RWPE2 (cell line): ENCODE measurements at regions not wholly inside any gene's neighbourhood (a gene's known extent, or its start where the extent isn't known, plus 50 kb on each side); places are given as distances from the start of the nearest gene placed in this dataset.
"Not testable (repeated sequence)": the region's sequence is repeated elsewhere in the genome, so short reads cannot be mapped to it uniquely, and the experiment has no call there.

ENCODE experiments used
- ATAC-seq: fragments of 200-7000 bp; cut with Tn5 transposase; 3 replicates; pipeline ENCODE4 v1.9.1; 2021; ENCODE audit warnings: low read depth
- DNase-seq: peaks from one replicate; pipeline ENCODE4 v3.0.0-alpha.2; 2020; ENCODE audit warnings: low spot score
- H3K27ac ChIP-seq: fragments of 450-650 bp; 2 replicates; pipeline ENCODE4 v1.5.1; 2017; ENCODE audit warnings: mild to moderate bottlenecking; ENCODE audit not compliant: poor library complexity, severe bottlenecking
- H3K27me3 ChIP-seq: fragments of 250-450 bp; sonication (Bioruptor Pico); 2 replicates; pipeline ENCODE4 v1.5.1; 2021; ENCODE audit warnings: mild to moderate bottlenecking, moderate library complexity; ENCODE audit not compliant: insufficient read depth, poor library complexity, severe bottlenecking
- H3K36me3 ChIP-seq: fragments of 250-450 bp; sonication (Bioruptor Pico); 2 replicates; pipeline ENCODE4 v1.5.1; 2020; ENCODE audit warnings: low read depth, mild to moderate bottlenecking, moderate library complexity
- H3K4me1 ChIP-seq: fragments of 250-450 bp; sonication (Bioruptor Pico); 2 replicates; pipeline ENCODE4 v1.5.1; 2021; ENCODE audit warnings: mild to moderate bottlenecking, moderate library complexity; ENCODE audit not compliant: insufficient read depth, poor library complexity, severe bottlenecking
- H3K4me3 ChIP-seq: fragments of 250-450 bp; sonication (Bioruptor Pico); 2 replicates; pipeline ENCODE4 v1.5.1; 2021; ENCODE audit warnings: mild to moderate bottlenecking, moderate library complexity; ENCODE audit not compliant: severe bottlenecking
- H3K9me3 ChIP-seq: fragments of 250-450 bp; sonication (Bioruptor Pico); 2 replicates; pipeline ENCODE4 v1.5.1; 2021; ENCODE audit warnings: mild to moderate bottlenecking, moderate library complexity; ENCODE audit not compliant: severe bottlenecking
- CTCF ChIP-seq: fragments of 450-650 bp; IDR thresholded peaks from one replicate; pipeline ENCODE4 v1.5.1; 2017; ENCODE audit warnings: mild to moderate bottlenecking, moderate library complexity; ENCODE audit not compliant: poor library complexity, severe bottlenecking

GRCh38 chr9:73426269-73426668 is 274.6 kb downstream of the ANXA1 start:
- peaks cover 7% of the 10 kb centered on the region for H3K27me3 ChIP-seq
- DNase-seq (no peak), ATAC-seq (no peak)
- TF ChIP-seq CTCF, result no peak
- no peak overlapping the region for H3K27ac ChIP-seq
- no peaks in the 10 kb centered on the region for H3K36me3 ChIP-seq
- H3K4me3 ChIP-seq, result no peak overlapping the region
- no peaks in the 10 kb centered on the region for H3K4me1 ChIP-seq
- H3K9me3 ChIP-seq, result no peaks in the 10 kb centered on the region

GRCh38 chr9:73434826-73435225 is 283.2 kb downstream of the ANXA1 start:
- Histone ChIP-seq H3K27me3 (no peaks in the 10 kb centered on the region), H3K4me1 (no peaks in the 10 kb centered on the region), H3K9me3 (no peaks in the 10 kb centered on the region), H3K36me3 (no peaks in the 10 kb centered on the region), H3K4me3 (no peak overlapping the region), H3K27ac (no peak overlapping the region)
- ATAC-seq (no peak), DNase-seq (no peak)
- no peak for TF ChIP-seq CTCF

GRCh38 chr9:73437758-73438157 is 286.1 kb downstream of the ANXA1 start:
- Histone ChIP-seq H3K27ac (no peak overlapping the region), H3K9me3 (no peaks in the 10 kb centered on the region), H3K4me3 (no peak overlapping the region), H3K4me1 (no peaks in the 10 kb centered on the region), H3K27me3 (no peaks in the 10 kb centered on the region), H3K36me3 (no peaks in the 10 kb centered on the region)
- no peak for TF ChIP-seq CTCF
- peak; percentile 54; the same call in 2 of the 3 replicates for ATAC-seq
- no peak for DNase-seq

- ATAC-seq, DNase-seq, H3K27me3 ChIP-seq: not testable (repeated sequence)
These were observed 288.2 kb downstream of the ANXA1 start for GRCh38 chr9:73439839-73440238.

GRCh38 chr9:73441223-73441622 is 289.6 kb downstream of the ANXA1 start:
- DNase-seq (no peak), ATAC-seq (no peak)
- H3K36me3 ChIP-seq, result no peaks in the 10 kb centered on the region
- H3K27me3 ChIP-seq, result no peaks in the 10 kb centered on the region
- H3K9me3 ChIP-seq, result no peaks in the 10 kb centered on the region
- no peaks in the 10 kb centered on the region for H3K4me1 ChIP-seq
- no peak overlapping the region for H3K4me3 ChIP-seq
- TF ChIP-seq CTCF, result no peak
- H3K27ac ChIP-seq, result no peak overlapping the region

More at GRCh38 chr9:73439839-73440238, 288.2 kb downstream of the ANXA1 start:
- H3K27ac ChIP-seq, H3K4me3 ChIP-seq, H3K9me3 ChIP-seq, H3K4me1 ChIP-seq, H3K36me3 ChIP-seq: not testable (repeated sequence)
